ENCODE measurements at regions not wholly inside any gene's neighbourhood (a gene's known extent, or its start where the extent isn't known, plus 50 kb on each side); places are given as distances from the start of the nearest gene placed in this dataset.

DNA sequence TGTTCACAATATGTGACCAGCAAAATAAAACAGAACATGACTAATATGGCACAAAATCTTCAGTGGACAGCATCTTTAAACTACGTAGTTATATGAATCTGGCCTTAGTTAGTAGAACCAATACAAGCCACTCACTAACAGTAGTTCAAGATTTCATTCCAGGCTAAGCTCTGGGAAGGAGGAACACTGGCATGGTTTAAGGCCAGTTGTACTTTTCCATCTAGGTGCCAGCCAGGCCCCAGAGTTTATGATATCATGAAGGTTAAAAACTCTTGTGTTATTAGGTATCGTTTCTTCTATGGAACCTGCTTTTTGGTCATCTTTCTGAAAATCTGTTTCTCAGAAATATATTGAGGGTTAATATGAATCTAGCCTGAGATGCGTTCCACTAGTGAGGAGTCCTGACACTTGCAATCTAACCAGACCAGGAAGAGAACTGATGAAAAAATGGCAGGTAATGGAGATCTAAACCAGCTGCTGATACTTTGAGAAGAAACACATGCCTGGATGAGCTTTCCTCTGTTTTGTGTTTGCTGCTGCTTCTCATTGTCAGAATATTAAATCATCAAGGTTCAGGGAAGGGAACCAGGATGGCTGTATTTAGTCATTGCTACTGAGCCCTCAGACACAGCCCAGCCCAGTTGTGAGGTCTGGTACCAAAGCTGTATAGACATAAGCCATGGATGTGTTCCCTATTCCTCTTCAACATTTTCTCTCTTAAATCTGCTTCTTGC is 182.8 kb upstream of the SETBP1 start:
- H3K36me3 Mint-ChIP-seq = no peaks in the 10 kb centered on the region
- ATAC-seq (no peak), DNase-seq (ENCODE audit: low spot score) (no peak)
- H3K27ac Mint-ChIP-seq = no peak overlapping the region
- no peaks in the 10 kb centered on the region for H3K9me3 Mint-ChIP-seq
- ChIA-PET CTCF (no interaction called here), POLR2A (no interaction called here)
- no peak for TF ChIP-seq MXD4 (CRISPR knock-in tag; IDR thresholded peaks at IDR 0.05; ENCODE audit: borderline replicate concordance)
- TF ChIP-seq, protein P1, sequence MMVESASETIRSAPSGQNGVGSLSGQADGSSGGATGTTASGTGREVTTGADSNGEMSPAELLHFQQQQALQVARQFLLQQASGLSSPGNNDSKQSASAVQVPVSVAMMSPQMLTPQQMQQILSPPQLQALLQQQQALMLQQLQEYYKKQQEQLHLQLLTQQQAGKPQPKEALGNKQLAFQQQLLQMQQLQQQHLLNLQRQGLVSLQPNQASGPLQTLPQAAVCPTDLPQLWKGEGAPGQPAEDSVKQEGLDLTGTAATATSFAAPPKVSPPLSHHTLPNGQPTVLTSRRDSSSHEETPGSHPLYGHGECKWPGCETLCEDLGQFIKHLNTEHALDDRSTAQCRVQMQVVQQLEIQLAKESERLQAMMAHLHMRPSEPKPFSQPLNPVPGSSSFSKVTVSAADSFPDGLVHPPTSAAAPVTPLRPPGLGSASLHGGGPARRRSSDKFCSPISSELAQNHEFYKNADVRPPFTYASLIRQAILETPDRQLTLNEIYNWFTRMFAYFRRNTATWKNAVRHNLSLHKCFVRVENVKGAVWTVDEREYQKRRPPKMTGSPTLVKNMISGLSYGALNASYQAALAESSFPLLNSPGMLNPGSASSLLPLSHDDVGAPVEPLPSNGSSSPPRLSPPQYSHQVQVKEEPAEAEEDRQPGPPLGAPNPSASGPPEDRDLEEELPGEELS (CRISPR knock-in tag; IDR thresholded peaks at IDR 0.05) = no peak
- TF ChIP-seq, protein P2, sequence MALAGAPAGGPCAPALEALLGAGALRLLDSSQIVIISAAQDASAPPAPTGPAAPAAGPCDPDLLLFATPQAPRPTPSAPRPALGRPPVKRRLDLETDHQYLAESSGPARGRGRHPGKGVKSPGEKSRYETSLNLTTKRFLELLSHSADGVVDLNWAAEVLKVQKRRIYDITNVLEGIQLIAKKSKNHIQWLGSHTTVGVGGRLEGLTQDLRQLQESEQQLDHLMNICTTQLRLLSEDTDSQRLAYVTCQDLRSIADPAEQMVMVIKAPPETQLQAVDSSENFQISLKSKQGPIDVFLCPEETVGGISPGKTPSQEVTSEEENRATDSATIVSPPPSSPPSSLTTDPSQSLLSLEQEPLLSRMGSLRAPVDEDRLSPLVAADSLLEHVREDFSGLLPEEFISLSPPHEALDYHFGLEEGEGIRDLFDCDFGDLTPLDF (CRISPR knock-in tag; IDR thresholded peaks at IDR 0.05) = no peak
- TF ChIP-seq JAZF1 (CRISPR knock-in tag; IDR thresholded peaks at IDR 0.05) = no peak
- TF ChIP-seq SMAD4 (CRISPR knock-in tag; IDR thresholded peaks at IDR 0.05) = no peak
- TF ChIP-seq ZMAT4 (CRISPR knock-in tag; IDR thresholded peaks at IDR 0.05) = no peak
- TF ChIP-seq ZNF416 (CRISPR knock-in tag; IDR thresholded peaks at IDR 0.05) = no peak
- TF ChIP-seq, protein P3, sequence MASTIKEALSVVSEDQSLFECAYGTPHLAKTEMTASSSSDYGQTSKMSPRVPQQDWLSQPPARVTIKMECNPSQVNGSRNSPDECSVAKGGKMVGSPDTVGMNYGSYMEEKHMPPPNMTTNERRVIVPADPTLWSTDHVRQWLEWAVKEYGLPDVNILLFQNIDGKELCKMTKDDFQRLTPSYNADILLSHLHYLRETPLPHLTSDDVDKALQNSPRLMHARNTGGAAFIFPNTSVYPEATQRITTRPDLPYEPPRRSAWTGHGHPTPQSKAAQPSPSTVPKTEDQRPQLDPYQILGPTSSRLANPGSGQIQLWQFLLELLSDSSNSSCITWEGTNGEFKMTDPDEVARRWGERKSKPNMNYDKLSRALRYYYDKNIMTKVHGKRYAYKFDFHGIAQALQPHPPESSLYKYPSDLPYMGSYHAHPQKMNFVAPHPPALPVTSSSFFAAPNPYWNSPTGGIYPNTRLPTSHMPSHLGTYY (CRISPR knock-in tag; IDR thresholded peaks at IDR 0.05) = no peak
- TF ChIP-seq USF2 (CRISPR knock-in tag; IDR thresholded peaks at IDR 0.05) = no peak
- no peak for TF ChIP-seq SMAD3 (CRISPR knock-in tag; IDR thresholded peaks at IDR 0.05; ENCODE audit: borderline replicate concordance)
- TF ChIP-seq NR2C2 (CRISPR knock-in tag; IDR thresholded peaks at IDR 0.05) = no peak
- TF ChIP-seq PRRX2 (CRISPR knock-in tag; IDR thresholded peaks at IDR 0.05) = no peak
- TF ChIP-seq ZNF512 (CRISPR knock-in tag; IDR thresholded peaks at IDR 0.05; ENCODE audit: borderline replicate concordance) = no peak
- no peak for TF ChIP-seq PREB (CRISPR knock-in tag; IDR thresholded peaks at IDR 0.05; ENCODE audit: borderline replicate concordance)
- TF ChIP-seq, protein P4, sequence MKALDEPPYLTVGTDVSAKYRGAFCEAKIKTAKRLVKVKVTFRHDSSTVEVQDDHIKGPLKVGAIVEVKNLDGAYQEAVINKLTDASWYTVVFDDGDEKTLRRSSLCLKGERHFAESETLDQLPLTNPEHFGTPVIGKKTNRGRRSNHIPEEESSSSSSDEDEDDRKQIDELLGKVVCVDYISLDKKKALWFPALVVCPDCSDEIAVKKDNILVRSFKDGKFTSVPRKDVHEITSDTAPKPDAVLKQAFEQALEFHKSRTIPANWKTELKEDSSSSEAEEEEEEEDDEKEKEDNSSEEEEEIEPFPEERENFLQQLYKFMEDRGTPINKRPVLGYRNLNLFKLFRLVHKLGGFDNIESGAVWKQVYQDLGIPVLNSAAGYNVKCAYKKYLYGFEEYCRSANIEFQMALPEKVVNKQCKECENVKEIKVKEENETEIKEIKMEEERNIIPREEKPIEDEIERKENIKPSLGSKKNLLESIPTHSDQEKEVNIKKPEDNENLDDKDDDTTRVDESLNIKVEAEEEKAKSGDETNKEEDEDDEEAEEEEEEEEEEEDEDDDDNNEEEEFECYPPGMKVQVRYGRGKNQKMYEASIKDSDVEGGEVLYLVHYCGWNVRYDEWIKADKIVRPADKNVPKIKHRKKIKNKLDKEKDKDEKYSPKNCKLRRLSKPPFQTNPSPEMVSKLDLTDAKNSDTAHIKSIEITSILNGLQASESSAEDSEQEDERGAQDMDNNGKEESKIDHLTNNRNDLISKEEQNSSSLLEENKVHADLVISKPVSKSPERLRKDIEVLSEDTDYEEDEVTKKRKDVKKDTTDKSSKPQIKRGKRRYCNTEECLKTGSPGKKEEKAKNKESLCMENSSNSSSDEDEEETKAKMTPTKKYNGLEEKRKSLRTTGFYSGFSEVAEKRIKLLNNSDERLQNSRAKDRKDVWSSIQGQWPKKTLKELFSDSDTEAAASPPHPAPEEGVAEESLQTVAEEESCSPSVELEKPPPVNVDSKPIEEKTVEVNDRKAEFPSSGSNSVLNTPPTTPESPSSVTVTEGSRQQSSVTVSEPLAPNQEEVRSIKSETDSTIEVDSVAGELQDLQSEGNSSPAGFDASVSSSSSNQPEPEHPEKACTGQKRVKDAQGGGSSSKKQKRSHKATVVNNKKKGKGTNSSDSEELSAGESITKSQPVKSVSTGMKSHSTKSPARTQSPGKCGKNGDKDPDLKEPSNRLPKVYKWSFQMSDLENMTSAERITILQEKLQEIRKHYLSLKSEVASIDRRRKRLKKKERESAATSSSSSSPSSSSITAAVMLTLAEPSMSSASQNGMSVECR (CRISPR knock-in tag; IDR thresholded peaks at IDR 0.05; ENCODE audit: borderline replicate concordance) = no peak
- no peak for TF ChIP-seq ATF6 (CRISPR knock-in tag; IDR thresholded peaks at IDR 0.05)
- no peak for TF ChIP-seq GRHL2 (CRISPR knock-in tag; IDR thresholded peaks at IDR 0.05; ENCODE audit: insufficient replicate concordance, severe bottlenecking)
- TF ChIP-seq KAT7 (CRISPR knock-in tag; IDR thresholded peaks at IDR 0.05; ENCODE audit: borderline replicate concordance) = no peak
- no peak for TF ChIP-seq HMGA2 (CRISPR knock-in tag; IDR thresholded peaks at IDR 0.05)
- H3K27me3 Mint-ChIP-seq (ENCODE audit: low read depth) = no peaks in the 10 kb centered on the region
- no peaks in the 10 kb centered on the region for H3K4me1 Mint-ChIP-seq
- H3K4me3 Mint-ChIP-seq = no peak overlapping the region
